Stomach (tissue), 4 donors: ENCODE measurements at regions not wholly inside any gene's neighbourhood (a gene's known extent, or its start where the extent isn't known, plus 50 kb on each side); places are given as distances from the start of the nearest gene placed in this dataset.

ENCODE experiments used
- CTCF ChIP-seq, 7 experiments: fragments of 450-650 bp in 4 of 7; fragments of 200-600 bp in 3 of 7; sonication (generic) in 3 of 7; IDR thresholded peaks; one replicate each; pipeline ENCODE4 v1.5.1; 2016 to 2019; ENCODE audit warnings: antibody characterized with exemption in 7 of 7, control low read depth in 2 of 7, mild to moderate bottlenecking in 1 of 7
- POLR2AphosphoS5 ChIP-seq, 3 donors: sonication (generic); formaldehyde crosslinking; IDR thresholded peaks; one replicate each; pipeline ENCODE4 v1.6.1; 2016; ENCODE audit warnings: antibody characterized with exemption in 3 of 3

DNA sequence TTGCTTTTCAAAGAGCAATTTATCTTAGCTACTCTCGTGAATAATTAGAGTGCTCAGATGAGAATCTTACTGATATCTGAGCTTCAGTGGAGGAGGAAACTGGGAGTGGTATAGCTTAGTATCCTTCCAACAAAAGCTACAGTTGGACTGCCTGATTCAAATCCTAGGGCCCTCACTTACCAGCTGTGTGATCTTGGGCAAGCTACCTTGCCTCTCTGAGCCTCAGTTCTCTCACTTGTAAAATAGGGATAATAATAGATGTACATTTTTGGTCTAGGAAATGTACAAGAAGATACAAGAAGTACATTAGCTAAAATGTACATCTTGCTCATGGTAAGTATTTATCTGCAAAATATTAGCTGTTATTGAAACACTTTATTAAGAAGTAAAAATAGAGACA lies 502.0 kb downstream of the HAPSTR1 start:
- TF ChIP-seq POLR2AphosphoS5 (IDR thresholded peaks at IDR 0.05), result no peak
- TF ChIP-seq CTCF (IDR thresholded peaks at IDR 0.05), result no peak
